ENCODE measurements at regions not wholly inside any gene's neighbourhood (a gene's known extent, or its start where the extent isn't known, plus 50 kb on each side); places are given as distances from the start of the nearest gene placed in this dataset.

GRCh38 chr11:104325093-104325492 lies 161.1 kb upstream of the PDGFD start:
- TF ChIP-seq EP300 (IDR thresholded peaks at IDR 0.05) = no peak
- TF ChIP-seq CTCF (IDR thresholded peaks at IDR 0.05) = no peak
- no peak for TF ChIP-seq POLR2A (IDR thresholded peaks at IDR 0.05; ENCODE audit: low read depth)
- no peak for TF ChIP-seq POLR2AphosphoS5 (IDR thresholded peaks at IDR 0.05)

GRCh38 chr11:104324276-104324675 lies 160.3 kb upstream of the PDGFD start:
- Histone ChIP-seq H3K27me3 (no peaks in the 10 kb centered on the region), H3K9me3 (no peaks in the 10 kb centered on the region), H3K4me1 (no peaks in the 10 kb centered on the region), H3K36me3 (no peaks in the 10 kb centered on the region), H3K27ac (replicated peaks in 1 of 4) (no peak overlapping the region), H3K4me3 (no peak overlapping the region)
- no peak for DNase-seq (ENCODE audit: extremely low spot score)
- 94% methylated on average over 1 of the region's 1 CpG for WGBS
- intact Hi-C loops (cut with DNase I) = no loop called here
- no peak for TF ChIP-seq POLR2A (IDR thresholded peaks at IDR 0.05; ENCODE audit: low read depth)

More at GRCh38 chr11:104325093-104325492, 161.1 kb upstream of the PDGFD start:
- no peaks in the 10 kb centered on the region for H3K36me3 ChIP-seq
- intact Hi-C loops (cut with DNase I) = no loop called here
- H3K27ac ChIP-seq (replicated peaks in 1 of 4) = no peak overlapping the region
- DNase-seq (ENCODE audit: extremely low spot score) = no peak
- no peaks in the 10 kb centered on the region for H3K9me3 ChIP-seq
- no peak overlapping the region for H3K4me3 ChIP-seq
- no peaks in the 10 kb centered on the region for H3K4me1 ChIP-seq
- H3K27me3 ChIP-seq = no peaks in the 10 kb centered on the region
- WGBS = 88% methylated on average over 1 of the region's 1 CpG

- no peaks in the 10 kb centered on the region for H3K9me3 ChIP-seq
- no peaks in the 10 kb centered on the region for H3K27me3 ChIP-seq
- H3K27ac ChIP-seq (replicated peaks in 1 of 4) = no peak overlapping the region
- no peak overlapping the region for H3K4me3 ChIP-seq
- H3K36me3 ChIP-seq = no peaks in the 10 kb centered on the region
- 100% methylated on average over 2 of the region's 2 CpGs for WGBS
- TF ChIP-seq POLR2AphosphoS5 (IDR thresholded peaks at IDR 0.05) (no peak), POLR2A (IDR thresholded peaks at IDR 0.05; ENCODE audit: low read depth) (no peak), CTCF (IDR thresholded peaks at IDR 0.05) (no peak)
- intact Hi-C loops (cut with DNase I) = no loop called here
- no peak for DNase-seq (ENCODE audit: extremely low spot score)
- H3K4me1 ChIP-seq = no peaks in the 10 kb centered on the region
Measured at GRCh38 chr11:104323841-104324240, 159.9 kb upstream of the PDGFD start.

GRCh38 chr11:104322696-104323095 lies 158.7 kb upstream of the PDGFD start:
- Histone ChIP-seq H3K9me3 (peaks cover 0 to under 1% (median 0%) of the 10 kb centered on the region in 4 donors), H3K27me3 (no peaks in the 10 kb centered on the region), H3K36me3 (no peaks in the 10 kb centered on the region), H3K4me3 (no peak overlapping the region), H3K27ac (replicated peaks in 1 of 4) (no peak overlapping the region), H3K4me1 (no peaks in the 10 kb centered on the region)
- intact Hi-C loops (cut with DNase I) = no loop called here
- no peak for TF ChIP-seq POLR2A (IDR thresholded peaks at IDR 0.05; ENCODE audit: low read depth)
- 70% methylated on average over 4 of the region's 4 CpGs for WGBS
- no peak for DNase-seq (ENCODE audit: extremely low spot score)

- no peak for TF ChIP-seq POLR2A (IDR thresholded peaks at IDR 0.05; ENCODE audit: low read depth)
- TF ChIP-seq POLR2AphosphoS5 (IDR thresholded peaks at IDR 0.05) = no peak
- no peak for TF ChIP-seq EP300 (IDR thresholded peaks at IDR 0.05)
- no peak for TF ChIP-seq CTCF (IDR thresholded peaks at IDR 0.05)
Measured at GRCh38 chr11:104320956-104321355, 157.0 kb upstream of the PDGFD start.

GRCh38 chr11:104320097-104320496 lies 156.2 kb upstream of the PDGFD start:
- TF ChIP-seq CTCF (IDR thresholded peaks at IDR 0.05) (no peak), POLR2AphosphoS5 (IDR thresholded peaks at IDR 0.05) (no peak), POLR2A (IDR thresholded peaks at IDR 0.05; ENCODE audit: low read depth) (no peak), EP300 (IDR thresholded peaks at IDR 0.05) (no peak)
- no peaks in the 10 kb centered on the region for H3K27me3 ChIP-seq
- peaks cover 0 to 4% (median 1%) of the 10 kb centered on the region in 4 donors for H3K9me3 ChIP-seq
- intact Hi-C loops (cut with DNase I) = no loop called here
- no peaks in the 10 kb centered on the region for H3K4me1 ChIP-seq
- H3K36me3 ChIP-seq = no peaks in the 10 kb centered on the region
- no peak overlapping the region for H3K27ac ChIP-seq (replicated peaks in 1 of 4)
- DNase-seq (ENCODE audit: extremely low spot score) = no peak
- no peak overlapping the region for H3K4me3 ChIP-seq

More at GRCh38 chr11:104320956-104321355, 157.0 kb upstream of the PDGFD start:
- no peak overlapping the region for H3K4me3 ChIP-seq
- intact Hi-C loops (cut with DNase I) = no loop called here
- 91% methylated on average over 1 of the region's 1 CpG for WGBS
- no peaks in the 10 kb centered on the region for H3K36me3 ChIP-seq
- H3K27ac ChIP-seq (replicated peaks in 1 of 4) = no peak overlapping the region
- H3K4me1 ChIP-seq = no peaks in the 10 kb centered on the region
- DNase-seq (ENCODE audit: extremely low spot score) = no peak
- H3K27me3 ChIP-seq = no peaks in the 10 kb centered on the region
- peaks cover 0 to 4% (median 1%) of the 10 kb centered on the region in 4 donors for H3K9me3 ChIP-seq

Data from esophagus muscularis mucosa (tissue), 4 donors.